HUES48 (cell line): ENCODE measurements at regions not wholly inside any gene's neighbourhood (a gene's known extent, or its start where the extent isn't known, plus 50 kb on each side); places are given as distances from the start of the nearest gene placed in this dataset.
"Not testable (repeated sequence)": the region's sequence is repeated elsewhere in the genome, so short reads cannot be mapped to it uniquely, and the experiment has no call there.

Source experiments
- H3K27ac ChIP-seq: one replicate; pipeline ENCODE4 v1.7.0; 2013; ENCODE audit warnings: low read depth, low read length, inconsistent platforms
- H3K27me3 ChIP-seq: 2 replicates; pipeline ENCODE4 v1.6.1; 2013; ENCODE audit warnings: mild to moderate bottlenecking, low read length; ENCODE audit not compliant: control insufficient read depth, insufficient read depth
- H3K36me3 ChIP-seq: 2 replicates; pipeline ENCODE4 v1.6.1; 2013; ENCODE audit warnings: low read length; ENCODE audit not compliant: control insufficient read depth, insufficient read depth
- H3K4me1 ChIP-seq: 2 replicates; pipeline ENCODE4 v1.6.1; 2013; ENCODE audit warnings: mild to moderate bottlenecking, low read length; ENCODE audit not compliant: control insufficient read depth, insufficient read depth
- H3K4me3 ChIP-seq: 2 replicates; pipeline ENCODE4 v1.5.1; 2013; ENCODE audit warnings: mild to moderate bottlenecking, low read depth, low read length
- H3K9ac ChIP-seq: 2 replicates; pipeline ENCODE4 v1.6.1; 2013; ENCODE audit warnings: mild to moderate bottlenecking, low read depth, low read length, moderate library complexity
- H3K9me3 ChIP-seq: 2 replicates; pipeline ENCODE4 v1.6.1; 2013; ENCODE audit warnings: low read length; ENCODE audit not compliant: control insufficient read depth, insufficient read depth

- Histone ChIP-seq H3K27me3 (no peaks in the 10 kb centered on the region), H3K4me3 (no peak overlapping the region), H3K27ac (no peak overlapping the region), H3K9ac (no peak overlapping the region), H3K36me3 (no peaks in the 10 kb centered on the region), H3K9me3 (no peaks in the 10 kb centered on the region), H3K4me1 (peaks cover 5% of the 10 kb centered on the region)
These were observed 448.3 kb upstream of the NRG3 start for GRCh38 chr10:81426722-81427121.

- Histone ChIP-seq H3K27ac (no peak overlapping the region), H3K36me3 (no peaks in the 10 kb centered on the region), H3K9ac (no peak overlapping the region), H3K27me3 (no peaks in the 10 kb centered on the region), H3K9me3 (no peaks in the 10 kb centered on the region), H3K4me3 (no peak overlapping the region), H3K4me1 (peaks cover 5% of the 10 kb centered on the region)
These were observed 446.4 kb upstream of the NRG3 start for GRCh38 chr10:81428456-81429134.

GRCh38 chr10:81439445-81439844 is 435.5 kb upstream of the NRG3 start:
- no peaks in the 10 kb centered on the region for H3K27me3 ChIP-seq
- H3K9me3 ChIP-seq: no peaks in the 10 kb centered on the region
- H3K9ac ChIP-seq: no peak overlapping the region
- H3K36me3 ChIP-seq: no peaks in the 10 kb centered on the region
- no peak overlapping the region for H3K27ac ChIP-seq
- no peaks in the 10 kb centered on the region for H3K4me1 ChIP-seq
- H3K4me3 ChIP-seq: no peak overlapping the region

GRCh38 chr10:81441624-81442023 is 433.4 kb upstream of the NRG3 start:
- H3K4me1 ChIP-seq, H3K4me3 ChIP-seq, H3K9ac ChIP-seq, H3K27me3 ChIP-seq, H3K36me3 ChIP-seq, H3K9me3 ChIP-seq, H3K27ac ChIP-seq: not testable (repeated sequence)

GRCh38 chr10:81444242-81444929 is 430.6 kb upstream of the NRG3 start:
- Histone ChIP-seq H3K9ac (no peak overlapping the region), H3K9me3 (no peaks in the 10 kb centered on the region), H3K36me3 (no peaks in the 10 kb centered on the region), H3K4me3 (no peak overlapping the region), H3K27me3 (no peaks in the 10 kb centered on the region), H3K27ac (no peak overlapping the region), H3K4me1 (no peaks in the 10 kb centered on the region)

GRCh38 chr10:81450651-81451050 is 424.3 kb upstream of the NRG3 start:
- no peaks in the 10 kb centered on the region for H3K4me1 ChIP-seq
- no peaks in the 10 kb centered on the region for H3K27me3 ChIP-seq
- no peaks in the 10 kb centered on the region for H3K9me3 ChIP-seq
- no peaks in the 10 kb centered on the region for H3K36me3 ChIP-seq
- no peak overlapping the region for H3K27ac ChIP-seq
- no peak overlapping the region for H3K4me3 ChIP-seq
- H3K9ac ChIP-seq: no peak overlapping the region

- no peaks in the 10 kb centered on the region for H3K27me3 ChIP-seq
- no peaks in the 10 kb centered on the region for H3K36me3 ChIP-seq
These were observed 402.0 kb upstream of the NRG3 start for GRCh38 chr10:81472927-81473470.

GRCh38 chr10:81473755-81474154 is 401.2 kb upstream of the NRG3 start:
- Histone ChIP-seq H3K36me3 (no peaks in the 10 kb centered on the region), H3K27ac (no peak overlapping the region), H3K4me3 (no peak overlapping the region), H3K9me3 (peaks cover 21% of the 10 kb centered on the region), H3K27me3 (no peaks in the 10 kb centered on the region), H3K9ac (no peak overlapping the region), H3K4me1 (no peaks in the 10 kb centered on the region)

More at GRCh38 chr10:81472927-81473470, 402.0 kb upstream of the NRG3 start:
- Histone ChIP-seq H3K4me3 (no peak overlapping the region), H3K4me1 (no peaks in the 10 kb centered on the region), H3K9me3 (peaks cover 21% of the 10 kb centered on the region), H3K27ac (no peak overlapping the region), H3K9ac (no peak overlapping the region)

GRCh38 chr10:81479316-81479715 is 395.7 kb upstream of the NRG3 start:
- Histone ChIP-seq H3K9ac (no peak overlapping the region), H3K27ac (no peak overlapping the region), H3K4me1 (no peaks in the 10 kb centered on the region), H3K4me3 (no peak overlapping the region), H3K27me3 (no peaks in the 10 kb centered on the region), H3K36me3 (no peaks in the 10 kb centered on the region), H3K9me3 (0 out of 2 replicates have a peak, but pooled peaks cover under 1% of the 10 kb centered on the region)

- no peaks in the 10 kb centered on the region; the same call in 1 of the 2 replicates for H3K9me3 ChIP-seq
- H3K4me1 ChIP-seq: no peaks in the 10 kb centered on the region
- H3K27ac ChIP-seq: no peak overlapping the region
- H3K27me3 ChIP-seq: no peaks in the 10 kb centered on the region
- no peaks in the 10 kb centered on the region for H3K36me3 ChIP-seq
- H3K9ac ChIP-seq: no peak overlapping the region
- H3K4me3 ChIP-seq: no peak overlapping the region
These were observed 378.4 kb upstream of the NRG3 start for GRCh38 chr10:81496626-81497025.

GRCh38 chr10:81498011-81498551 is 376.9 kb upstream of the NRG3 start:
- no peaks in the 10 kb centered on the region for H3K36me3 ChIP-seq
- H3K9ac ChIP-seq: no peak overlapping the region
- H3K4me3 ChIP-seq: no peak overlapping the region
- H3K27me3 ChIP-seq: no peaks in the 10 kb centered on the region
- no peaks in the 10 kb centered on the region for H3K4me1 ChIP-seq
- no peak overlapping the region for H3K27ac ChIP-seq
- no peaks in the 10 kb centered on the region; the same call in 1 of the 2 replicates for H3K9me3 ChIP-seq
